NB4 (cell line): ENCODE measurements at regions not wholly inside any gene's neighbourhood (a gene's known extent, or its start where the extent isn't known, plus 50 kb on each side); places are given as distances from the start of the nearest gene placed in this dataset.
A peak's percentile ranks its signal among the peaks of the same experiment; 100 is the strongest.
"Not testable (repeated sequence)": the region's sequence is repeated elsewhere in the genome, so short reads cannot be mapped to it uniquely, and the experiment has no call there.

Source experiments
- DNase-seq: peaks from one replicate; pipeline ENCODE4 v3.0.0; 2010; ENCODE audit warnings: low read depth
- H3K4me3 ChIP-seq: one replicate; pipeline ENCODE4 v1.5.1; 2011; ENCODE audit warnings: mild to moderate bottlenecking, low read depth, low read length, moderate library complexity
- MYC ChIP-seq: IDR thresholded peaks from 2 replicates; pipeline ENCODE4 v1.6.1; 2011; ENCODE audit warnings: low read depth, low read length
- POLR2A ChIP-seq: IDR thresholded peaks from 2 replicates; pipeline ENCODE4 v1.6.1; 2011; ENCODE audit warnings: mild to moderate bottlenecking; ENCODE audit not compliant: insufficient read length; ENCODE audit errors: extremely low read depth
- TF ChIP-seq, protein P1 (sequence below): IDR thresholded peaks from 2 replicates; pipeline ENCODE4 v1.6.1; 2011; ENCODE audit warnings: low read depth, low read length
- TF ChIP-seq, protein P2 (sequence below): IDR thresholded peaks from one replicate; pipeline ENCODE4 v1.5.1; 2012; ENCODE audit warnings: low read depth, low read length

DNA sequence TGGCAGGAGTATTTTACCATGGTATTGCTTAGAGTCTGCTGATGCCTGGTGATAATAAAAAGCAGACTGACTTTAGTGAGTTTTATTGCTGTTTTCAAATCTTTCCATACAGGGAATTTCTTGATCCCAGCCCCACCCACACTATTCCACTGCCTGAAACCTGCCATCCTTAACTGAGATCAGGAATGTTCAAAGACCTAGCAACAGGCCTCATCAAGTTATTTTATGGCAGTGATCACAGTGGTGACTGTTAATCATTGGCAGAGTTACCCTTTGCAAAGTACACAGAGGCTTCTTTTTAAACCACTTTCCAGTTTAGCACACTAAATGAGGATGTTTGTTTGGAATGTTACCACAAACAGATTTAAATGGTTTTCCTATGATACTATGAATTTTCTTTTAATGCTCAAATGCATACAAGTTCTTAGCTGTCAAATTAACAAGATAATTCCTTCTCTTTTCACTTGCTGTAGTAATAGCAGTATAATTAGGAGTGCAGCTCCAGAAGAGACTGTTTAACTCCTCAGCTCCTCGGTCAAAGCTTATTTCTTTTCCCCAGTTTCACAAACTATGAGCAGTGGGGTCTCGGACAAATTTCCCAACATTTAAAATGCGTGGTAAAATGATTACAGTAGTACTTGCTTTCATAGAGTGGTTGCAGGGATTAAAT lies 69.9 kb upstream of the USP25 start:
- no peak for DNase-seq
- TF ChIP-seq POLR2A (no peak), MYC (no peak)
- TF ChIP-seq, protein P1, sequence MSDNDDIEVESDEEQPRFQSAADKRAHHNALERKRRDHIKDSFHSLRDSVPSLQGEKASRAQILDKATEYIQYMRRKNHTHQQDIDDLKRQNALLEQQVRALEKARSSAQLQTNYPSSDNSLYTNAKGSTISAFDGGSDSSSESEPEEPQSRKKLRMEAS: no peak
- TF ChIP-seq, protein P2, sequence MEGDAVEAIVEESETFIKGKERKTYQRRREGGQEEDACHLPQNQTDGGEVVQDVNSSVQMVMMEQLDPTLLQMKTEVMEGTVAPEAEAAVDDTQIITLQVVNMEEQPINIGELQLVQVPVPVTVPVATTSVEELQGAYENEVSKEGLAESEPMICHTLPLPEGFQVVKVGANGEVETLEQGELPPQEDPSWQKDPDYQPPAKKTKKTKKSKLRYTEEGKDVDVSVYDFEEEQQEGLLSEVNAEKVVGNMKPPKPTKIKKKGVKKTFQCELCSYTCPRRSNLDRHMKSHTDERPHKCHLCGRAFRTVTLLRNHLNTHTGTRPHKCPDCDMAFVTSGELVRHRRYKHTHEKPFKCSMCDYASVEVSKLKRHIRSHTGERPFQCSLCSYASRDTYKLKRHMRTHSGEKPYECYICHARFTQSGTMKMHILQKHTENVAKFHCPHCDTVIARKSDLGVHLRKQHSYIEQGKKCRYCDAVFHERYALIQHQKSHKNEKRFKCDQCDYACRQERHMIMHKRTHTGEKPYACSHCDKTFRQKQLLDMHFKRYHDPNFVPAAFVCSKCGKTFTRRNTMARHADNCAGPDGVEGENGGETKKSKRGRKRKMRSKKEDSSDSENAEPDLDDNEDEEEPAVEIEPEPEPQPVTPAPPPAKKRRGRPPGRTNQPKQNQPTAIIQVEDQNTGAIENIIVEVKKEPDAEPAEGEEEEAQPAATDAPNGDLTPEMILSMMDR: no peak
- H3K4me3 ChIP-seq: no peak overlapping the region

DNA sequence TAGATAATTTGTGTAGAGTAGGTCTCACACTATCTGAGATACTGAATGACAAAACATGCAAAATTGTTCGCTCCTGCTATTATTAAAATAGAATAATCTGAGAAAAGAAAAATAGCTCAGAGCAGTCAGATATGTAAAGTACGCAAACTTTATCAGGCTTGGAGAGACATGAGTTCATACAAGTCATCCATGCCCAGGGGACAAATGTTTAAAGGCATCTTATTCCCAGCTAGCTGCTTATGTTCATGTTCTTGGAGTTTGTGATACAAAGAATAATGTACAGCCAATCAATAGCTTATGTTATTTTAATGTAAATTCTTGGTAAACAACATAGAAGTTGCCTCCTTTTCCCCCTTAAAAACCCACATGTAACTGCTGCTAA lies 69.4 kb upstream of the USP25 start:
- TF ChIP-seq, protein P2: no peak
- TF ChIP-seq, protein P1: no peak
- DNase-seq: no peak
- H3K4me3 ChIP-seq: no peak overlapping the region

DNA sequence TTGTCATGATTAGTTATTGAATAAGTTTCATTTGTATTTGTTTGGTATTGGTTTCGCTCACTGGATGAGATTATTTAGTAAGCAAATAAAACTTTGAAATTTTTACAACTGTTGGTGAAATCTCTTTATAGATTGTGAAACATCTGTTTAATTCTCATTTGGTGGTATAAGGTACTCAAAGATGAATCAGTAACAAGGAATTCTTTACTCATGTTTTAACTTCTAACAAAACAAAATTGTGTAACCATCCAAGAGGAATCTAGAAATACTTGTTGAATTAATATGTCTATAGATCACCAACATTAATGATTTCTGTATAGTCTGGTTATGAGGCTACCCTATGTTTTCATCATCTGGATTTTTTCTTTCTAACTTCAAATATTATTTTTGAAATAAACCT lies 62.8 kb upstream of the USP25 start:
- TF ChIP-seq, protein P2: no peak
- TF ChIP-seq POLR2A: no peak
- TF ChIP-seq, protein P1: no peak
- TF ChIP-seq MYC: no peak
- no peak overlapping the region for H3K4me3 ChIP-seq
- no peak for DNase-seq

DNA sequence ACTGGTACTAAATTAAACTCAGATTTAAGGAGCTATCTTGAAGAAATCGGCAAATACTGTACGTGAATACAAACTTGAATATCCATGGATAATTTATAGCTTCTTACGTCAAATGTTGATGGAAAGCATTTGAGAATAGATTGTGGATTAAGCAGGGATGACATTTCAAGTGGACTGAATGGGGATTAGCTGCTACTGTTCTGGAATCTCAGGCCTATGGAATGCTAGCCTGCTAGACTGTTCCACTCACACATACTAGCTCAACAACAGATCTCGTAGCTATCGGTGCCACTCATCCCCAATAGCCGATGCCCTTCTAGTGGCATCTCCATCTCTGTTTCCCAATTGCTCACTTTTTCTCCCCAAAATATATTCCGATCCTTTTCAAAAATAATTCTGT lies 62.0 kb upstream of the USP25 start:
- no peak overlapping the region for H3K4me3 ChIP-seq
- no peak for DNase-seq
- TF ChIP-seq MYC (no peak), POLR2A (no peak)
- TF ChIP-seq, protein P1: no peak
- TF ChIP-seq, protein P2: no peak

DNA sequence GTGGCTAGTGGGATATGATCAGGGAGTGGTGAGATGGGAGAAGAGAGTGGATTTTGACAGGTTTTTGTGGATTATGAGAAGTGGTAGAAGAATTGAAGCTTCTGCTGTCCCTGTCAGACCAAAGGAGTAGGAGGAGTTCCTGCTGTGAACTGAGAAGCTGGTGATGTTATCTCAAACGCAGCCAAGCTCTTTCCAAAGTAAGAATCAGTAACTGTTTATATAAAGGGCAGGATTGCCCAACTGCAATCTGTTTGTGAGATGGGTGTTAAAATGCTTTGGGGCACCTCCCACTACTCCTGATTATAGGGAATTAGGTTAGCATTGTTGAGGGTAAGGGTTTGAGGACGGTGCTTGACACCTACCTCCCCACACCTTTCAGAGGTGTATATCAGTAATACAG lies 60.5 kb upstream of the USP25 start:
- peak; percentile 20 for DNase-seq
- H3K4me3 ChIP-seq: no peak overlapping the region
- TF ChIP-seq, protein P1: no peak
- TF ChIP-seq MYC: no peak
- TF ChIP-seq, protein P2: no peak
- TF ChIP-seq POLR2A: no peak

DNA sequence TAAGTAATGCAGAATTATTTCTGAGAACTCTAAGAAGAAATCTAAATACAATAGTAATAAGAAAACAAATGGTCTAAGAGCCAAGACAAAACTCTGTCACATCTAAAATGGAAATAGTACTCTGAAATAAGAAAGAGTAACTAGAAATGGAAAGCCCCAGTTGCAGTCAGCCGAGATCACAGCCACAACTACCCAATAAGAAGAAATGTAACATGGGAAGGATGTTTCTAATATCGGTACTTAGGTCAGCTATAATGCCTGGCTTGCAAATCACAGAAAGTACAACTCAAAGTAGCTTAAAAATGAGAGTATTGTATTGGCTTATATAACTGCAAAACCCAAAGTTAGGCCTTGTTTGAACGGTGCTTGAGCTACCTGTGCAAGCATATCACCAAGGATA lies 58.6 kb upstream of the USP25 start:
- no peak for DNase-seq
- TF ChIP-seq, protein P2: no peak
- TF ChIP-seq POLR2A (no peak), MYC (no peak)
- TF ChIP-seq, protein P1: no peak
- no peak overlapping the region for H3K4me3 ChIP-seq

DNA sequence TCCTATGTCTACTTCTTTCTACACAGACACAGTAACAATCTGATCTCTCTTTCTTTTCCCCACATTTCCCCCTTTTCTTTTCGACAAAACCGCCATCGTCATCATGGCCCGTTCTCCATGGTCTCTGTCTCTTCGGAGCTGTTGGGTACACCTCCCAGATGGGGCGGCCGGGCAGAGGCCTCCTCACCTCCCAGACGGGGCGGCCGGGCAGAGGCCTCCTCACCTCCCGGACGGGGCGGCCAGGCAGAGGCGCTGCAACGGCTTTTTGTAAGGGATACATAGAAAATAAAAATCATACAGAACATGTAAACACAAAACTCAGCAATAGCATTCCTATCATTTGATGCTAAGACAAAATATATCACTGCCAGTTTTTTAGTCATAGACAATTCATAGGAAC lies 57.2 kb upstream of the USP25 start:
- not testable (repeated sequence) for H3K4me3 ChIP-seq, DNase-seq
